ENCODE measurements at regions not wholly inside any gene's neighbourhood (a gene's known extent, or its start where the extent isn't known, plus 50 kb on each side); places are given as distances from the start of the nearest gene placed in this dataset.
A peak's percentile ranks its signal among the peaks of the same experiment; 100 is the strongest.
"Not testable (repeated sequence)": the region's sequence is repeated elsewhere in the genome, so short reads cannot be mapped to it uniquely, and the experiment has no call there.

- DNase-seq = no peak
- ATAC-seq = no peak
- intact Hi-C loops (cut with DNase I, micrococcal nuclease) = no loop called here
Measured at GRCh38 chr10:3886191-3886590, 101.2 kb upstream of the KLF6 start.

- intact Hi-C loops (cut with DNase I, micrococcal nuclease) = no loop called here
- DNase-seq (no peak), ATAC-seq (no peak)
Measured at GRCh38 chr10:3882855-3883254, 97.8 kb upstream of the KLF6 start.

GRCh38 chr10:3881622-3882021 is 96.6 kb upstream of the KLF6 start:
- ATAC-seq (no peak), DNase-seq (no peak)
- intact Hi-C loops (cut with DNase I, micrococcal nuclease) = no loop called here

- DNase-seq = no peak
- no peak for ATAC-seq
- intact Hi-C loops (cut with DNase I, micrococcal nuclease) = no loop called here
Measured at GRCh38 chr10:3879073-3879472, 94.1 kb upstream of the KLF6 start.

- intact Hi-C loops (cut with DNase I, micrococcal nuclease) = no loop called here
- DNase-seq (no peak), ATAC-seq (peak; percentile 34)
Measured at GRCh38 chr10:3877211-3878000, 92.4 kb upstream of the KLF6 start.

GRCh38 chr10:3876350-3876962 is 91.4 kb upstream of the KLF6 start:
- ATAC-seq (peak; percentile 49), DNase-seq (no peak)
- intact Hi-C loops (cut with DNase I, micrococcal nuclease) = no loop called here

- DNase-seq (no peak), ATAC-seq (no peak)
- intact Hi-C loops (cut with DNase I, micrococcal nuclease) = no loop called here
Measured at GRCh38 chr10:3875842-3876235, 90.8 kb upstream of the KLF6 start.

GRCh38 chr10:3874990-3875841 is 90.2 kb upstream of the KLF6 start:
- intact Hi-C loops (cut with DNase I, micrococcal nuclease) = no loop called here
- ATAC-seq (peak; percentile 55), DNase-seq (peak in 1 of 2 donors; percentile 58)

GRCh38 chr10:3874610-3874989 is 89.6 kb upstream of the KLF6 start:
- ATAC-seq; intact Hi-C loops (cut with DNase I, micrococcal nuclease); DNase-seq: not testable (repeated sequence)

- no peak for ATAC-seq
- intact Hi-C loops (cut with DNase I, micrococcal nuclease) = no loop called here
Measured at GRCh38 chr10:3873728-3874461, 88.9 kb upstream of the KLF6 start.

GRCh38 chr10:3872712-3873329 is 87.8 kb upstream of the KLF6 start:
- intact Hi-C loops (cut with DNase I, micrococcal nuclease) = no loop called here
- DNase-seq (no peak), ATAC-seq (no peak)

More at GRCh38 chr10:3873728-3874461, 88.9 kb upstream of the KLF6 start:
- DNase-seq = no peak

- intact Hi-C loops (cut with DNase I, micrococcal nuclease) = no loop called here
- ATAC-seq (no peak), DNase-seq (no peak)
Measured at GRCh38 chr10:3871424-3871996, 86.5 kb upstream of the KLF6 start.

GRCh38 chr10:3869036-3869435 is 84.0 kb upstream of the KLF6 start:
- no peak for DNase-seq
- peak; percentile 64 for ATAC-seq
- intact Hi-C loops (cut with DNase I, micrococcal nuclease) = no loop called here

GRCh38 chr10:3868271-3868664 is 83.3 kb upstream of the KLF6 start:
- ATAC-seq (peak; percentile 12), DNase-seq (no peak)
- intact Hi-C loops (cut with DNase I, micrococcal nuclease) = no loop called here

- no peak for DNase-seq
- peak; percentile 83 for ATAC-seq
- intact Hi-C loops (cut with DNase I, micrococcal nuclease) = no loop called here
Measured at GRCh38 chr10:3867454-3868270, 82.7 kb upstream of the KLF6 start.

- ATAC-seq (no peak), DNase-seq (no peak)
- intact Hi-C loops (cut with DNase I, micrococcal nuclease) = no loop called here
Measured at GRCh38 chr10:3866332-3866731, 81.3 kb upstream of the KLF6 start.

- no peak for ATAC-seq
- intact Hi-C loops (cut with DNase I, micrococcal nuclease) = no loop called here
- DNase-seq = no peak
Measured at GRCh38 chr10:3865565-3865964, 80.6 kb upstream of the KLF6 start.

GRCh38 chr10:3861795-3862194 is 76.8 kb upstream of the KLF6 start:
- DNase-seq (no peak), ATAC-seq (no peak)
- intact Hi-C loops (cut with DNase I, micrococcal nuclease) = no loop called here
